ENCODE measurements at regions not wholly inside any gene's neighbourhood (a gene's known extent, or its start where the extent isn't known, plus 50 kb on each side); places are given as distances from the start of the nearest gene placed in this dataset.

DNA sequence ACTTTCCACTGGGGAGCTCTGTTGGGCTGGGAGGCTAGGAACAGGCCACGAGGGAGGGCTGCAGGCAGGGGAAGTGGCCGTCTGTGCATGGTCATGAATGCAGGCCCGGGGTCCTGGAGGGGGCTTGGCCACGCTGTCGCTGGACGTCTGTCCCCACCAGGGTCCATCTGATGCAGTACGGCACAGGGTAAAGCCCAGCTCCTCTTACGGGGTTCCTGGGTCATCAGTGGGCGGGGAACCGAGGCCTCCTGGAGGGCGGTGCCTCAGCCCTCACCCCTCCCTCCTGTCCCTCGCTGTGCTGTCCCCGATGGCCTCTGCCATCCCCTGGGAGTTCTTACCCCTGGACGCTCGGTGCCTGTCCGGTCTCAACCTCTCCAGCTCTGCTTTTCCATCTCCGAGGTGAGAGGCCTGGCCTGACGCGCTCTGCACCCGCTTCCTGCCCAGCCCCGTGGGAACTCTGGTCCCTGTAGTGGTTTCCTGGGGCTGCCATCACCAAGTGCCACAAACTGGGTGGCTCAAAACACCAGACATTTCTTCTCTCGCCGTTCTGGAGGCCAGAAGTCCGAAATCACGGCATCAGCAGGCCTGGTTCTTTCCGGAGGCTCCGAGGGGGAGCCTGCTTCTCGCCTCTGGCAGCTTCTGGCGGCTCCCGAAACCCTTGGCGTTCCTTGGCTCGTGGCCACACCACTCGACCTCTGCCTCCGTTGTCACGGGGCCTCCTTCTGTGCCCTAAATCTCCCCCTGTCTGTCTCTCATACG lies 182.8 kb downstream of the SEC14L1 start (continued):
- TF ChIP-seq, protein P1, sequence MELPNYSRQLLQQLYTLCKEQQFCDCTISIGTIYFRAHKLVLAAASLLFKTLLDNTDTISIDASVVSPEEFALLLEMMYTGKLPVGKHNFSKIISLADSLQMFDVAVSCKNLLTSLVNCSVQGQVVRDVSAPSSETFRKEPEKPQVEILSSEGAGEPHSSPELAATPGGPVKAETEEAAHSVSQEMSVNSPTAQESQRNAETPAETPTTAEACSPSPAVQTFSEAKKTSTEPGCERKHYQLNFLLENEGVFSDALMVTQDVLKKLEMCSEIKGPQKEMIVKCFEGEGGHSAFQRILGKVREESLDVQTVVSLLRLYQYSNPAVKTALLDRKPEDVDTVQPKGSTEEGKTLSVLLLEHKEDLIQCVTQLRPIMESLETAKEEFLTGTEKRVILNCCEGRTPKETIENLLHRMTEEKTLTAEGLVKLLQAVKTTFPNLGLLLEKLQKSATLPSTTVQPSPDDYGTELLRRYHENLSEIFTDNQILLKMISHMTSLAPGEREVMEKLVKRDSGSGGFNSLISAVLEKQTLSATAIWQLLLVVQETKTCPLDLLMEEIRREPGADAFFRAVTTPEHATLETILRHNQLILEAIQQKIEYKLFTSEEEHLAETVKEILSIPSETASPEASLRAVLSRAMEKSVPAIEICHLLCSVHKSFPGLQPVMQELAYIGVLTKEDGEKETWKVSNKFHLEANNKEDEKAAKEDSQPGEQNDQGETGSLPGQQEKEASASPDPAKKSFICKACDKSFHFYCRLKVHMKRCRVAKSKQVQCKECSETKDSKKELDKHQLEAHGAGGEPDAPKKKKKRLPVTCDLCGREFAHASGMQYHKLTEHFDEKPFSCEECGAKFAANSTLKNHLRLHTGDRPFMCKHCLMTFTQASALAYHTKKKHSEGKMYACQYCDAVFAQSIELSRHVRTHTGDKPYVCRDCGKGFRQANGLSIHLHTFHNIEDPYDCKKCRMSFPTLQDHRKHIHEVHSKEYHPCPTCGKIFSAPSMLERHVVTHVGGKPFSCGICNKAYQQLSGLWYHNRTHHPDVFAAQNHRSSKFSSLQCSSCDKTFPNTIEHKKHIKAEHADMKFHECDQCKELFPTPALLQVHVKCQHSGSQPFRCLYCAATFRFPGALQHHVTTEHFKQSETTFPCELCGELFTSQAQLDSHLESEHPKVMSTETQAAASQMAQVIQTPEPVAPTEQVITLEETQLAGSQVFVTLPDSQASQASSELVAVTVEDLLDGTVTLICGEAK (IDR thresholded peaks at IDR 0.05) = peak; percentile 27; the same call in 1 of the 2 replicates
- TF ChIP-seq, protein P1 (CRISPR knock-in tag; IDR thresholded peaks at IDR 0.05) = no peak
- TF ChIP-seq, protein P2, sequence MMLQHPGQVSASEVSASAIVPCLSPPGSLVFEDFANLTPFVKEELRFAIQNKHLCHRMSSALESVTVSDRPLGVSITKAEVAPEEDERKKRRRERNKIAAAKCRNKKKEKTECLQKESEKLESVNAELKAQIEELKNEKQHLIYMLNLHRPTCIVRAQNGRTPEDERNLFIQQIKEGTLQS (IDR thresholded peaks at IDR 0.05) = 0 out of 2 replicates have a peak, but pooled peaks have one; percentile 7
- TF ChIP-seq, protein P2 (CRISPR knock-in tag; conservative IDR thresholded peaks at IDR 0.05) = no peak
- TF ChIP-seq RB1 (IDR thresholded peaks at IDR 0.05; ENCODE audit: low read depth) = 0 out of 2 replicates have a peak, but pooled peaks have one; percentile 24
- 0 out of 2 replicates have a peak, but pooled peaks have one; percentile 40 for TF ChIP-seq ARID1B (IDR thresholded peaks at IDR 0.05)
- TF ChIP-seq, protein P3, sequence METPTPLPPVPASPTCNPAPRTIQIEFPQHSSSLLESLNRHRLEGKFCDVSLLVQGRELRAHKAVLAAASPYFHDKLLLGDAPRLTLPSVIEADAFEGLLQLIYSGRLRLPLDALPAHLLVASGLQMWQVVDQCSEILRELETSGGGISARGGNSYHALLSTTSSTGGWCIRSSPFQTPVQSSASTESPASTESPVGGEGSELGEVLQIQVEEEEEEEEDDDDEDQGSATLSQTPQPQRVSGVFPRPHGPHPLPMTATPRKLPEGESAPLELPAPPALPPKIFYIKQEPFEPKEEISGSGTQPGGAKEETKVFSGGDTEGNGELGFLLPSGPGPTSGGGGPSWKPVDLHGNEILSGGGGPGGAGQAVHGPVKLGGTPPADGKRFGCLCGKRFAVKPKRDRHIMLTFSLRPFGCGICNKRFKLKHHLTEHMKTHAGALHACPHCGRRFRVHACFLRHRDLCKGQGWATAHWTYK (CRISPR knock-in tag; IDR thresholded peaks at IDR 0.05) = 0 out of 2 replicates have a peak, but pooled peaks have one; percentile 27
- no peak for TF ChIP-seq BACH1 (tag; IDR thresholded peaks at IDR 0.05)
- no peak for TF ChIP-seq ZNF133 (CRISPR knock-in tag; IDR thresholded peaks at IDR 0.05)
- no peak for TF ChIP-seq CREB1 (IDR thresholded peaks at IDR 0.05)
- 0 out of 2 replicates have a peak, but pooled peaks have one; percentile 7 for TF ChIP-seq CREB1 (CRISPR knock-in tag; IDR thresholded peaks at IDR 0.05)
- TF ChIP-seq, protein P4, sequence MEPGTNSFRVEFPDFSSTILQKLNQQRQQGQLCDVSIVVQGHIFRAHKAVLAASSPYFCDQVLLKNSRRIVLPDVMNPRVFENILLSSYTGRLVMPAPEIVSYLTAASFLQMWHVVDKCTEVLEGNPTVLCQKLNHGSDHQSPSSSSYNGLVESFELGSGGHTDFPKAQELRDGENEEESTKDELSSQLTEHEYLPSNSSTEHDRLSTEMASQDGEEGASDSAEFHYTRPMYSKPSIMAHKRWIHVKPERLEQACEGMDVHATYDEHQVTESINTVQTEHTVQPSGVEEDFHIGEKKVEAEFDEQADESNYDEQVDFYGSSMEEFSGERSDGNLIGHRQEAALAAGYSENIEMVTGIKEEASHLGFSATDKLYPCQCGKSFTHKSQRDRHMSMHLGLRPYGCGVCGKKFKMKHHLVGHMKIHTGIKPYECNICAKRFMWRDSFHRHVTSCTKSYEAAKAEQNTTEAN (CRISPR knock-in tag; IDR thresholded peaks at IDR 0.05) = no peak
